22Rv1 (cell line): ENCODE measurements at regions not wholly inside any gene's neighbourhood (a gene's known extent, or its start where the extent isn't known, plus 50 kb on each side); places are given as distances from the start of the nearest gene placed in this dataset.
"Not testable (repeated sequence)": the region's sequence is repeated elsewhere in the genome, so short reads cannot be mapped to it uniquely, and the experiment has no call there.

ENCODE experiments used
- H3K27ac ChIP-seq: fragments of 450-650 bp; 2 replicates; pipeline ENCODE4 v1.5.1; 2017
- ZFX ChIP-seq: fragments of 450-650 bp; IDR thresholded peaks from 2 replicates; pipeline ENCODE4 v1.6.1; 2017; ENCODE audit warnings: antibody characterized with exemption, borderline replicate concordance
- TF ChIP-seq, protein P1 (sequence below): fragments of 450-650 bp; IDR thresholded peaks from 2 replicates; pipeline ENCODE4 v1.5.1; 2017; ENCODE audit warnings: mild to moderate bottlenecking

GRCh38 chr3:6425289-6425820 lies 435.6 kb upstream of the GRM7 start:
- TF ChIP-seq ZFX = no peak
- TF ChIP-seq, protein P1, sequence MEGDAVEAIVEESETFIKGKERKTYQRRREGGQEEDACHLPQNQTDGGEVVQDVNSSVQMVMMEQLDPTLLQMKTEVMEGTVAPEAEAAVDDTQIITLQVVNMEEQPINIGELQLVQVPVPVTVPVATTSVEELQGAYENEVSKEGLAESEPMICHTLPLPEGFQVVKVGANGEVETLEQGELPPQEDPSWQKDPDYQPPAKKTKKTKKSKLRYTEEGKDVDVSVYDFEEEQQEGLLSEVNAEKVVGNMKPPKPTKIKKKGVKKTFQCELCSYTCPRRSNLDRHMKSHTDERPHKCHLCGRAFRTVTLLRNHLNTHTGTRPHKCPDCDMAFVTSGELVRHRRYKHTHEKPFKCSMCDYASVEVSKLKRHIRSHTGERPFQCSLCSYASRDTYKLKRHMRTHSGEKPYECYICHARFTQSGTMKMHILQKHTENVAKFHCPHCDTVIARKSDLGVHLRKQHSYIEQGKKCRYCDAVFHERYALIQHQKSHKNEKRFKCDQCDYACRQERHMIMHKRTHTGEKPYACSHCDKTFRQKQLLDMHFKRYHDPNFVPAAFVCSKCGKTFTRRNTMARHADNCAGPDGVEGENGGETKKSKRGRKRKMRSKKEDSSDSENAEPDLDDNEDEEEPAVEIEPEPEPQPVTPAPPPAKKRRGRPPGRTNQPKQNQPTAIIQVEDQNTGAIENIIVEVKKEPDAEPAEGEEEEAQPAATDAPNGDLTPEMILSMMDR = no peak
- H3K27ac ChIP-seq = no peak overlapping the region

- H3K27ac ChIP-seq = not testable (repeated sequence)
Observed at GRCh38 chr3:6428276-6428675, 432.6 kb upstream of the GRM7 start.

- no peak for TF ChIP-seq ZFX
- TF ChIP-seq, protein P1 = no peak
- no peak overlapping the region for H3K27ac ChIP-seq
Observed at GRCh38 chr3:6435951-6436350, 425.0 kb upstream of the GRM7 start.

DNA sequence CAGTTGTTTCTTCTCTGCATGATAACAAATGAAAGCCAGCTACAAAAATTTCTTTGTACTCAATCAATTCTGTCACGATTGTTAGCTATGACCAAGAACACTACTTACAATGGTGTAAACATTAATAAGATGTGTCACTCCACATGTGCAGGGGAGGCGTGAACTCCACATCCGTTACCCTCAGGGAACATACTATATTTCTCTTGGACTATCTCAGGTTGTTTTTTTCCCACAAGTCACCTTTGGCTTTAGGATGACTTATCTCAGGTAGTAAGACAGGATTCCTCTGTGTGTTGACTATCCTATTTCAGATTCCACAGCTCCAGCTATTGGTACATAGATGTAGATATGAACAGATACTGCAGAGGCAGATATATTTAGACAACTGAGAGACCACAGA lies 423.3 kb upstream of the GRM7 start:
- TF ChIP-seq, protein P1 = no peak
- TF ChIP-seq ZFX = no peak
- no peak overlapping the region for H3K27ac ChIP-seq

DNA sequence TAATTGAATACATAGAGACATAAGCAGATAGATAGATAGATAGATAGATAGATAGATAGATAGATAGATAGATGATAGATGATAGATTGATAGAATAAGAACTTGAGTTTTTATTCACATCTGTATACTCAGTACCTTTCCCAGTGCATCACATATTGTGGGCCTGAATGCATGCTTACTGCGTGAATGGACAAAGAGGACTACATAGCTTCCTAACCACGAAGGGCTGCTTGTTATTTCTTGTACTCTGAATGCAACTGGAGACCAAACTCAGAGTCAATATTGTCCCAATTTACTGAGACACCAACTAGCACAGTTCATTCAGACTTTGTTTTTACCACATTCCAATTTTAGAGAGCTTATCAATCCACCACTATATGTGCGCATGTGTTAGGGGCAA lies 422.9 kb upstream of the GRM7 start:
- H3K27ac ChIP-seq = no peak overlapping the region
- TF ChIP-seq ZFX = no peak
- TF ChIP-seq, protein P1 = no peak

- TF ChIP-seq, protein P1 = no peak
- no peak for TF ChIP-seq ZFX
- H3K27ac ChIP-seq = no peak overlapping the region
Observed at GRCh38 chr3:6439226-6439625, 421.7 kb upstream of the GRM7 start.

DNA sequence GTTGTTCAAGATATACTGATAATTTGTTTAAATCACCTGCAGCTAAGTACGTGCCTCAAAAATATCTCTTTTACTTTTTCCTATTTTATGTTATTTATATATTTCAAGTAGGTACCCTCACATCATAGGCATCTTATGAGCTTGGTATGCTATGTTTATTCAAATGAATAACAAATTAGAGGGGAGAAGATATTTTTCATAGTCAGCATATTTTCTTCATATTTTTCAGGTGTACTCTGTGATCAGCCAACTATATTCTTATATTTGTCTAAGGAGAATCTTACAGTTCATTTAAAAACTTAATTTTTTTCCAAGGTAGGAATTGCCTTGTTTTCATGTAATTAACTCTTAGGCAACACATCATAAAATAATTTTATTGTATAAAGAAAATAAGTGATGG lies 421.1 kb upstream of the GRM7 start:
- TF ChIP-seq, protein P1 = no peak
- TF ChIP-seq ZFX = no peak
- H3K27ac ChIP-seq = no peak overlapping the region
